H1 (cell line): ENCODE measurements at regions not wholly inside any gene's neighbourhood (a gene's known extent, or its start where the extent isn't known, plus 50 kb on each side); places are given as distances from the start of the nearest gene placed in this dataset.

Experiments used
- ASH2L ChIP-seq: fragments of 200-600, 300-600 bp; sonication (generic); IDR thresholded peaks from one replicate; pipeline ENCODE4 v1.7.1; 2017; ENCODE audit warnings: low read length
- HDAC6 ChIP-seq: IDR thresholded peaks from one replicate; pipeline ENCODE4 v1.7.1; 2012; ENCODE audit warnings: low read depth, mild to moderate bottlenecking, inconsistent platforms, low read length, moderate library complexity
- POLR2A ChIP-seq, 2 experiments: IDR thresholded peaks; 1 replicate in 1 of 2; 2 replicates in 1 of 2; pipeline ENCODE4 v1.6.1; 2011; ENCODE audit warnings: low read depth in 2 of 2, low read length in 2 of 2, mild to moderate bottlenecking in 2 of 2; ENCODE audit errors: control extremely low read depth in 1 of 2
- RAD21 ChIP-seq, 2 experiments: IDR thresholded peaks in 1 of 2; conservative IDR thresholded peaks in 1 of 2; 2 replicates each; pipeline ENCODE4 v1.6.1; 2011; ENCODE audit warnings: low read depth in 2 of 2, low read length in 2 of 2, improper control_type of control experiment in 1 of 2, inconsistent platforms in 1 of 2, mild to moderate bottlenecking in 1 of 2, moderate library complexity in 1 of 2
- RNF2 ChIP-seq: fragments of 200-900, 300-1000 bp; sonication (generic); IDR thresholded peaks from 2 replicates; pipeline ENCODE4 v1.7.1; 2016; ENCODE audit warnings: borderline replicate concordance, low read depth, mild to moderate bottlenecking, antibody characterized with exemption, low read length; ENCODE audit not compliant: poor library complexity, severe bottlenecking; ENCODE audit errors: missing control alignments

GRCh38 chr14:26334288-26334687 lies 263.5 kb downstream of the NOVA1 start (continued):
- TF ChIP-seq RNF2 (no peak), POLR2A (IDR thresholded peaks at IDR 0.05; ENCODE audit: control extremely low read depth in 1 of 2, low read depth in 2 of 2, low read length in 2 of 2) (no peak), RAD21 (IDR thresholded peaks at IDR 0.05 in 1 of 2, conservative IDR thresholded peaks at IDR 0.05 in 1 of 2; ENCODE audit: low read depth in 2 of 2, low read length in 2 of 2) (no peak), HDAC6 (no peak), ASH2L (no peak)
- TF ChIP-seq, all 59 proteins: peak for 0
